ENCODE measurements at regions not wholly inside any gene's neighbourhood (a gene's known extent, or its start where the extent isn't known, plus 50 kb on each side); places are given as distances from the start of the nearest gene placed in this dataset.

DNA sequence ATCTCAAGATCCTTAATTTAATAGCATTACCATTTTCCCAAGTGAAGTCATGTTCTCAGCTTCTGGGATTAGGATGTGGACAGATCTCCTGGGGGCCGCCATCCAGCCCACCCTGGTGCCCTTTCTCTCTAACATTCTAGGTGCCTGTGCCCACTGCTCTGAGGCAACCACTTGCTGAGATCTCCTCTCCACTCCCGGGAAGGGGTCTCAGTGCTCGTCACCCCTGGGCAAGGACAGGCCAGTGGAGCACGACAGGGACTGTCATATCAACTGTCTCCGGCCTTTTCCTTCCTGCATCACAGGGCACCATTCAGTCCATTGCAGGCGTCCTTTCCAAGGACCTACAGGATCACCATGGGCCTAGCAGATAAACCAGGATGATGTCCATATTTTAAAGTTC lies 304.8 kb downstream of the AJAP1 start:
- ChIA-PET CTCF (no interaction called here), POLR2A (no interaction called here)
- H3K27ac Mint-ChIP-seq, result no peak overlapping the region
- H3K4me1 Mint-ChIP-seq, result no peaks in the 10 kb centered on the region
- H3K9me3 Mint-ChIP-seq, result peaks cover 75% of the 10 kb centered on the region
- DNase-seq (ENCODE audit: low spot score) (no peak), ATAC-seq (no peak)
- H3K36me3 Mint-ChIP-seq, result peaks cover 75% of the 10 kb centered on the region
- H3K27me3 Mint-ChIP-seq (ENCODE audit: low read depth), result peaks cover 20% of the 10 kb centered on the region
- TF ChIP-seq, protein P1, sequence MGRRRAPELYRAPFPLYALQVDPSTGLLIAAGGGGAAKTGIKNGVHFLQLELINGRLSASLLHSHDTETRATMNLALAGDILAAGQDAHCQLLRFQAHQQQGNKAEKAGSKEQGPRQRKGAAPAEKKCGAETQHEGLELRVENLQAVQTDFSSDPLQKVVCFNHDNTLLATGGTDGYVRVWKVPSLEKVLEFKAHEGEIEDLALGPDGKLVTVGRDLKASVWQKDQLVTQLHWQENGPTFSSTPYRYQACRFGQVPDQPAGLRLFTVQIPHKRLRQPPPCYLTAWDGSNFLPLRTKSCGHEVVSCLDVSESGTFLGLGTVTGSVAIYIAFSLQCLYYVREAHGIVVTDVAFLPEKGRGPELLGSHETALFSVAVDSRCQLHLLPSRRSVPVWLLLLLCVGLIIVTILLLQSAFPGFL (CRISPR knock-in tag; IDR thresholded peaks at IDR 0.05; ENCODE audit: borderline replicate concordance), result no peak
- TF ChIP-seq TCF7 (CRISPR knock-in tag; IDR thresholded peaks at IDR 0.05; ENCODE audit: low read depth), result no peak
- TF ChIP-seq ZNF671 (CRISPR knock-in tag; IDR thresholded peaks at IDR 0.05), result no peak
- no peak for TF ChIP-seq ZNF121 (CRISPR knock-in tag; IDR thresholded peaks at IDR 0.05)
- TF ChIP-seq, protein P2, sequence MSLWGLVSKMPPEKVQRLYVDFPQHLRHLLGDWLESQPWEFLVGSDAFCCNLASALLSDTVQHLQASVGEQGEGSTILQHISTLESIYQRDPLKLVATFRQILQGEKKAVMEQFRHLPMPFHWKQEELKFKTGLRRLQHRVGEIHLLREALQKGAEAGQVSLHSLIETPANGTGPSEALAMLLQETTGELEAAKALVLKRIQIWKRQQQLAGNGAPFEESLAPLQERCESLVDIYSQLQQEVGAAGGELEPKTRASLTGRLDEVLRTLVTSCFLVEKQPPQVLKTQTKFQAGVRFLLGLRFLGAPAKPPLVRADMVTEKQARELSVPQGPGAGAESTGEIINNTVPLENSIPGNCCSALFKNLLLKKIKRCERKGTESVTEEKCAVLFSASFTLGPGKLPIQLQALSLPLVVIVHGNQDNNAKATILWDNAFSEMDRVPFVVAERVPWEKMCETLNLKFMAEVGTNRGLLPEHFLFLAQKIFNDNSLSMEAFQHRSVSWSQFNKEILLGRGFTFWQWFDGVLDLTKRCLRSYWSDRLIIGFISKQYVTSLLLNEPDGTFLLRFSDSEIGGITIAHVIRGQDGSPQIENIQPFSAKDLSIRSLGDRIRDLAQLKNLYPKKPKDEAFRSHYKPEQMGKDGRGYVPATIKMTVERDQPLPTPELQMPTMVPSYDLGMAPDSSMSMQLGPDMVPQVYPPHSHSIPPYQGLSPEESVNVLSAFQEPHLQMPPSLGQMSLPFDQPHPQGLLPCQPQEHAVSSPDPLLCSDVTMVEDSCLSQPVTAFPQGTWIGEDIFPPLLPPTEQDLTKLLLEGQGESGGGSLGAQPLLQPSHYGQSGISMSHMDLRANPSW (CRISPR knock-in tag; conservative IDR thresholded peaks at IDR 0.05; ENCODE audit: low read depth), result no peak
- TF ChIP-seq, protein P3, sequence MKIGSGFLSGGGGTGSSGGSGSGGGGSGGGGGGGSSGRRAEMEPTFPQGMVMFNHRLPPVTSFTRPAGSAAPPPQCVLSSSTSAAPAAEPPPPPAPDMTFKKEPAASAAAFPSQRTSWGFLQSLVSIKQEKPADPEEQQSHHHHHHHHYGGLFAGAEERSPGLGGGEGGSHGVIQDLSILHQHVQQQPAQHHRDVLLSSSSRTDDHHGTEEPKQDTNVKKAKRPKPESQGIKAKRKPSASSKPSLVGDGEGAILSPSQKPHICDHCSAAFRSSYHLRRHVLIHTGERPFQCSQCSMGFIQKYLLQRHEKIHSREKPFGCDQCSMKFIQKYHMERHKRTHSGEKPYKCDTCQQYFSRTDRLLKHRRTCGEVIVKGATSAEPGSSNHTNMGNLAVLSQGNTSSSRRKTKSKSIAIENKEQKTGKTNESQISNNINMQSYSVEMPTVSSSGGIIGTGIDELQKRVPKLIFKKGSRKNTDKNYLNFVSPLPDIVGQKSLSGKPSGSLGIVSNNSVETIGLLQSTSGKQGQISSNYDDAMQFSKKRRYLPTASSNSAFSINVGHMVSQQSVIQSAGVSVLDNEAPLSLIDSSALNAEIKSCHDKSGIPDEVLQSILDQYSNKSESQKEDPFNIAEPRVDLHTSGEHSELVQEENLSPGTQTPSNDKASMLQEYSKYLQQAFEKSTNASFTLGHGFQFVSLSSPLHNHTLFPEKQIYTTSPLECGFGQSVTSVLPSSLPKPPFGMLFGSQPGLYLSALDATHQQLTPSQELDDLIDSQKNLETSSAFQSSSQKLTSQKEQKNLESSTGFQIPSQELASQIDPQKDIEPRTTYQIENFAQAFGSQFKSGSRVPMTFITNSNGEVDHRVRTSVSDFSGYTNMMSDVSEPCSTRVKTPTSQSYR (CRISPR knock-in tag; IDR thresholded peaks at IDR 0.05), result no peak
- H3K4me3 Mint-ChIP-seq, result no peak overlapping the region

DNA sequence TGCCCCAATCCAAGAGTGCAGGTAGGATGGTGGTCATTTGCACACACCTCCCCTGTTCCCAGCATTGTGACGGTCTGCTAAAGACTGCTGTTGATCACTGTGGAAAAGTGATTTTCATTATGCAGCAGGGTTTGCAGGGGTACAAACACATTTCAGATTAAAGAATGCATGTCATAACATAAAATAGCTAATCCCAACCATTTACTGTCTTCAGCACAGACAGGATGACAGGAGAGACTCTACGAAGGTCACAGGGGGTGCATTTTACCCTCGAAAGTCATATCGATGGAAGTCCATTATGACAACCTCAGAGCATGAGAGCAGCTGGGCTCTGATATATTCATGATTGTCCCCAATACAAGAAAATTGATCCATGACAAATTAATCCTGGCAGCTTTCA lies 302.6 kb downstream of the AJAP1 start:
- ATAC-seq (no peak), DNase-seq (ENCODE audit: low spot score) (no peak)
- peaks cover 80% of the 10 kb centered on the region for H3K36me3 Mint-ChIP-seq
- no peak overlapping the region for H3K27ac Mint-ChIP-seq
- peaks cover 80% of the 10 kb centered on the region for H3K9me3 Mint-ChIP-seq
- ChIA-PET CTCF (no interaction called here), POLR2A (no interaction called here)
- H3K4me1 Mint-ChIP-seq, result no peaks in the 10 kb centered on the region
- peaks cover 12% of the 10 kb centered on the region for H3K27me3 Mint-ChIP-seq (ENCODE audit: low read depth)
- H3K4me3 Mint-ChIP-seq, result no peak overlapping the region
- TF ChIP-seq, protein P4, sequence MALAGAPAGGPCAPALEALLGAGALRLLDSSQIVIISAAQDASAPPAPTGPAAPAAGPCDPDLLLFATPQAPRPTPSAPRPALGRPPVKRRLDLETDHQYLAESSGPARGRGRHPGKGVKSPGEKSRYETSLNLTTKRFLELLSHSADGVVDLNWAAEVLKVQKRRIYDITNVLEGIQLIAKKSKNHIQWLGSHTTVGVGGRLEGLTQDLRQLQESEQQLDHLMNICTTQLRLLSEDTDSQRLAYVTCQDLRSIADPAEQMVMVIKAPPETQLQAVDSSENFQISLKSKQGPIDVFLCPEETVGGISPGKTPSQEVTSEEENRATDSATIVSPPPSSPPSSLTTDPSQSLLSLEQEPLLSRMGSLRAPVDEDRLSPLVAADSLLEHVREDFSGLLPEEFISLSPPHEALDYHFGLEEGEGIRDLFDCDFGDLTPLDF (CRISPR knock-in tag; IDR thresholded peaks at IDR 0.05), result no peak
- no peak for TF ChIP-seq IRF2 (CRISPR knock-in tag; IDR thresholded peaks at IDR 0.05; ENCODE audit: borderline replicate concordance, low read depth)
- TF ChIP-seq, protein P5, sequence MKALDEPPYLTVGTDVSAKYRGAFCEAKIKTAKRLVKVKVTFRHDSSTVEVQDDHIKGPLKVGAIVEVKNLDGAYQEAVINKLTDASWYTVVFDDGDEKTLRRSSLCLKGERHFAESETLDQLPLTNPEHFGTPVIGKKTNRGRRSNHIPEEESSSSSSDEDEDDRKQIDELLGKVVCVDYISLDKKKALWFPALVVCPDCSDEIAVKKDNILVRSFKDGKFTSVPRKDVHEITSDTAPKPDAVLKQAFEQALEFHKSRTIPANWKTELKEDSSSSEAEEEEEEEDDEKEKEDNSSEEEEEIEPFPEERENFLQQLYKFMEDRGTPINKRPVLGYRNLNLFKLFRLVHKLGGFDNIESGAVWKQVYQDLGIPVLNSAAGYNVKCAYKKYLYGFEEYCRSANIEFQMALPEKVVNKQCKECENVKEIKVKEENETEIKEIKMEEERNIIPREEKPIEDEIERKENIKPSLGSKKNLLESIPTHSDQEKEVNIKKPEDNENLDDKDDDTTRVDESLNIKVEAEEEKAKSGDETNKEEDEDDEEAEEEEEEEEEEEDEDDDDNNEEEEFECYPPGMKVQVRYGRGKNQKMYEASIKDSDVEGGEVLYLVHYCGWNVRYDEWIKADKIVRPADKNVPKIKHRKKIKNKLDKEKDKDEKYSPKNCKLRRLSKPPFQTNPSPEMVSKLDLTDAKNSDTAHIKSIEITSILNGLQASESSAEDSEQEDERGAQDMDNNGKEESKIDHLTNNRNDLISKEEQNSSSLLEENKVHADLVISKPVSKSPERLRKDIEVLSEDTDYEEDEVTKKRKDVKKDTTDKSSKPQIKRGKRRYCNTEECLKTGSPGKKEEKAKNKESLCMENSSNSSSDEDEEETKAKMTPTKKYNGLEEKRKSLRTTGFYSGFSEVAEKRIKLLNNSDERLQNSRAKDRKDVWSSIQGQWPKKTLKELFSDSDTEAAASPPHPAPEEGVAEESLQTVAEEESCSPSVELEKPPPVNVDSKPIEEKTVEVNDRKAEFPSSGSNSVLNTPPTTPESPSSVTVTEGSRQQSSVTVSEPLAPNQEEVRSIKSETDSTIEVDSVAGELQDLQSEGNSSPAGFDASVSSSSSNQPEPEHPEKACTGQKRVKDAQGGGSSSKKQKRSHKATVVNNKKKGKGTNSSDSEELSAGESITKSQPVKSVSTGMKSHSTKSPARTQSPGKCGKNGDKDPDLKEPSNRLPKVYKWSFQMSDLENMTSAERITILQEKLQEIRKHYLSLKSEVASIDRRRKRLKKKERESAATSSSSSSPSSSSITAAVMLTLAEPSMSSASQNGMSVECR (CRISPR knock-in tag; IDR thresholded peaks at IDR 0.05; ENCODE audit: borderline replicate concordance), result no peak
- TF ChIP-seq TP53 (CRISPR knock-in tag; IDR thresholded peaks at IDR 0.05), result no peak
- no peak for TF ChIP-seq FOXK1 (CRISPR knock-in tag; IDR thresholded peaks at IDR 0.05)
- TF ChIP-seq, protein P6, sequence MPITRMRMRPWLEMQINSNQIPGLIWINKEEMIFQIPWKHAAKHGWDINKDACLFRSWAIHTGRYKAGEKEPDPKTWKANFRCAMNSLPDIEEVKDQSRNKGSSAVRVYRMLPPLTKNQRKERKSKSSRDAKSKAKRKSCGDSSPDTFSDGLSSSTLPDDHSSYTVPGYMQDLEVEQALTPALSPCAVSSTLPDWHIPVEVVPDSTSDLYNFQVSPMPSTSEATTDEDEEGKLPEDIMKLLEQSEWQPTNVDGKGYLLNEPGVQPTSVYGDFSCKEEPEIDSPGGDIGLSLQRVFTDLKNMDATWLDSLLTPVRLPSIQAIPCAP (CRISPR knock-in tag; IDR thresholded peaks at IDR 0.05), result no peak
- TF ChIP-seq ZNF232 (CRISPR knock-in tag; IDR thresholded peaks at IDR 0.05), result no peak
- no peak for TF ChIP-seq JAZF1 (CRISPR knock-in tag; IDR thresholded peaks at IDR 0.05)
- TF ChIP-seq CBFB (CRISPR knock-in tag; IDR thresholded peaks at IDR 0.05; ENCODE audit: low read depth), result no peak
- TF ChIP-seq, protein P7, sequence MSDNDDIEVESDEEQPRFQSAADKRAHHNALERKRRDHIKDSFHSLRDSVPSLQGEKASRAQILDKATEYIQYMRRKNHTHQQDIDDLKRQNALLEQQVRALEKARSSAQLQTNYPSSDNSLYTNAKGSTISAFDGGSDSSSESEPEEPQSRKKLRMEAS (CRISPR knock-in tag; IDR thresholded peaks at IDR 0.05), result no peak
- TF ChIP-seq, protein P8, sequence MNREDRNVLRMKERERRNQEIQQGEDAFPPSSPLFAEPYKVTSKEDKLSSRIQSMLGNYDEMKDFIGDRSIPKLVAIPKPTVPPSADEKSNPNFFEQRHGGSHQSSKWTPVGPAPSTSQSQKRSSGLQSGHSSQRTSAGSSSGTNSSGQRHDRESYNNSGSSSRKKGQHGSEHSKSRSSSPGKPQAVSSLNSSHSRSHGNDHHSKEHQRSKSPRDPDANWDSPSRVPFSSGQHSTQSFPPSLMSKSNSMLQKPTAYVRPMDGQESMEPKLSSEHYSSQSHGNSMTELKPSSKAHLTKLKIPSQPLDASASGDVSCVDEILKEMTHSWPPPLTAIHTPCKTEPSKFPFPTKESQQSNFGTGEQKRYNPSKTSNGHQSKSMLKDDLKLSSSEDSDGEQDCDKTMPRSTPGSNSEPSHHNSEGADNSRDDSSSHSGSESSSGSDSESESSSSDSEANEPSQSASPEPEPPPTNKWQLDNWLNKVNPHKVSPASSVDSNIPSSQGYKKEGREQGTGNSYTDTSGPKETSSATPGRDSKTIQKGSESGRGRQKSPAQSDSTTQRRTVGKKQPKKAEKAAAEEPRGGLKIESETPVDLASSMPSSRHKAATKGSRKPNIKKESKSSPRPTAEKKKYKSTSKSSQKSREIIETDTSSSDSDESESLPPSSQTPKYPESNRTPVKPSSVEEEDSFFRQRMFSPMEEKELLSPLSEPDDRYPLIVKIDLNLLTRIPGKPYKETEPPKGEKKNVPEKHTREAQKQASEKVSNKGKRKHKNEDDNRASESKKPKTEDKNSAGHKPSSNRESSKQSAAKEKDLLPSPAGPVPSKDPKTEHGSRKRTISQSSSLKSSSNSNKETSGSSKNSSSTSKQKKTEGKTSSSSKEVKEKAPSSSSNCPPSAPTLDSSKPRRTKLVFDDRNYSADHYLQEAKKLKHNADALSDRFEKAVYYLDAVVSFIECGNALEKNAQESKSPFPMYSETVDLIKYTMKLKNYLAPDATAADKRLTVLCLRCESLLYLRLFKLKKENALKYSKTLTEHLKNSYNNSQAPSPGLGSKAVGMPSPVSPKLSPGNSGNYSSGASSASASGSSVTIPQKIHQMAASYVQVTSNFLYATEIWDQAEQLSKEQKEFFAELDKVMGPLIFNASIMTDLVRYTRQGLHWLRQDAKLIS (CRISPR knock-in tag; IDR thresholded peaks at IDR 0.05; ENCODE audit: borderline replicate concordance), result no peak
- TF ChIP-seq, protein P9, sequence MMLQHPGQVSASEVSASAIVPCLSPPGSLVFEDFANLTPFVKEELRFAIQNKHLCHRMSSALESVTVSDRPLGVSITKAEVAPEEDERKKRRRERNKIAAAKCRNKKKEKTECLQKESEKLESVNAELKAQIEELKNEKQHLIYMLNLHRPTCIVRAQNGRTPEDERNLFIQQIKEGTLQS (CRISPR knock-in tag; conservative IDR thresholded peaks at IDR 0.05), result no peak

All from WTC11 (cell line).